Esophagus muscularis mucosa (tissue), 4 donors: ENCODE measurements at regions not wholly inside any gene's neighbourhood (a gene's known extent, or its start where the extent isn't known, plus 50 kb on each side); places are given as distances from the start of the nearest gene placed in this dataset.

ENCODE experiments used
- DNase-seq: peaks from one replicate; pipeline ENCODE4 v3.0.0-alpha.2; 2017; ENCODE audit errors: extremely low spot score
- H3K27ac ChIP-seq, 4 donors: fragments of 200-600 bp; sonication (generic); replicated peaks in 1 of 4; 1 replicate in 3 of 4; 2 replicates in 1 of 4; pipeline ENCODE4 v1.5.1; 2016 to 2019; ENCODE audit warnings: mild to moderate bottlenecking in 1 of 4
- H3K27me3 ChIP-seq, 4 donors: fragments of 200-600 bp; sonication (generic); one replicate each; pipeline versions ENCODE4 v1.5.1 to v1.6.0; 2016 to 2019
- H3K36me3 ChIP-seq, 4 donors: fragments of 200-600 bp; sonication (generic); one replicate each; pipeline ENCODE4 v1.5.1; 2016 to 2019
- H3K4me1 ChIP-seq, 4 donors: fragments of 200-600 bp; sonication (generic); one replicate each; pipeline ENCODE4 v1.5.1; 2016 to 2019
- H3K4me3 ChIP-seq, 4 donors: fragments of 200-600 bp; sonication (generic); 1 replicate in 2 of 4; 2 replicates in 2 of 4; pipeline ENCODE4 v1.5.1; 2016 to 2019; ENCODE audit warnings: mild to moderate bottlenecking in 4 of 4, moderate library complexity in 1 of 4
- H3K9me3 ChIP-seq, 4 donors: fragments of 200-600 bp; sonication (generic); 1 replicate in 3 of 4; 2 replicates in 1 of 4; pipeline ENCODE4 v1.5.1; 2016 to 2019
- EP300 ChIP-seq: sonication (generic); formaldehyde crosslinking; IDR thresholded peaks from one replicate; pipeline ENCODE4 v1.6.1; 2017; ENCODE audit warnings: antibody characterized with exemption
- POLR2A ChIP-seq: fragments of 450-650 bp; IDR thresholded peaks from one replicate; pipeline ENCODE4 v1.6.1; 2017; ENCODE audit warnings: antibody characterized with exemption, moderate library complexity, mild to moderate bottlenecking, low read depth
- POLR2AphosphoS5 ChIP-seq, 2 donors: sonication (generic); formaldehyde crosslinking; IDR thresholded peaks; one replicate each; pipeline ENCODE4 v1.6.1; 2017; ENCODE audit warnings: antibody characterized with exemption in 2 of 2
- WGBS: methylation state at CpG from one replicate; pipeline ENCODE4 v1.1.5; 2018; 5-methylcytosine and 5-hydroxymethylcytosine counted together
- intact Hi-C: fragments of 100-400 bp; cut with DNase I; formaldehyde crosslinking; loops from one replicate; pipeline ENCODE4 v1.15.1; 2023
- TF ChIP-seq, protein P1 (sequence below), 3 experiments: fragments of 200-600 bp in 2 of 3; fragments of 450-650 bp in 1 of 3; sonication (generic) in 2 of 3; IDR thresholded peaks; one replicate each; pipeline ENCODE4 v1.5.1; 2017 to 2019; ENCODE audit warnings: antibody characterized with exemption in 3 of 3, mild to moderate bottlenecking in 2 of 3, moderate library complexity in 1 of 3

DNA sequence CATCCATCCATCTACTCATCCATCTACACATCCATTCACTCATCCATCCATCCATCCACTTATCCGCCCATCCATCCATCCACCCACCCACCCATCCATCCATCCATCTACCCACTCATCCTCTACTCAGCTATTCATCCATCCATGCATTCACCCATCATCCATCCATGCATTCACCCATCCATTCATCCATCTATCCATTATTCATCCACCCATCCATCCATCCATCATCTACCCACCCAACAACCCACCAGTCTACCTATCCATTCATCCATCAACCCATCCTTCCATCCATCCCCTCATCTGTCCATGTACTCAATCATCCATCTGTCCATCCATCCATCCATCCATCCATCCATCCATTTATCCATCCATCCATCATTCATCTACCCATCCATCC is 972.7 kb downstream of the BRD1 start:
- no peaks in the 10 kb centered on the region for H3K36me3 ChIP-seq
- no peak overlapping the region for H3K4me3 ChIP-seq
- no peak for TF ChIP-seq EP300
- TF ChIP-seq POLR2A, result no peak
- TF ChIP-seq, protein P1, sequence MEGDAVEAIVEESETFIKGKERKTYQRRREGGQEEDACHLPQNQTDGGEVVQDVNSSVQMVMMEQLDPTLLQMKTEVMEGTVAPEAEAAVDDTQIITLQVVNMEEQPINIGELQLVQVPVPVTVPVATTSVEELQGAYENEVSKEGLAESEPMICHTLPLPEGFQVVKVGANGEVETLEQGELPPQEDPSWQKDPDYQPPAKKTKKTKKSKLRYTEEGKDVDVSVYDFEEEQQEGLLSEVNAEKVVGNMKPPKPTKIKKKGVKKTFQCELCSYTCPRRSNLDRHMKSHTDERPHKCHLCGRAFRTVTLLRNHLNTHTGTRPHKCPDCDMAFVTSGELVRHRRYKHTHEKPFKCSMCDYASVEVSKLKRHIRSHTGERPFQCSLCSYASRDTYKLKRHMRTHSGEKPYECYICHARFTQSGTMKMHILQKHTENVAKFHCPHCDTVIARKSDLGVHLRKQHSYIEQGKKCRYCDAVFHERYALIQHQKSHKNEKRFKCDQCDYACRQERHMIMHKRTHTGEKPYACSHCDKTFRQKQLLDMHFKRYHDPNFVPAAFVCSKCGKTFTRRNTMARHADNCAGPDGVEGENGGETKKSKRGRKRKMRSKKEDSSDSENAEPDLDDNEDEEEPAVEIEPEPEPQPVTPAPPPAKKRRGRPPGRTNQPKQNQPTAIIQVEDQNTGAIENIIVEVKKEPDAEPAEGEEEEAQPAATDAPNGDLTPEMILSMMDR (IDR thresholded peaks at IDR 0.05), result no peak
- no peak for TF ChIP-seq POLR2AphosphoS5 (IDR thresholded peaks at IDR 0.05)
- peaks cover 0 to 19% (median 0%) of the 10 kb centered on the region in 4 donors for H3K27me3 ChIP-seq
- H3K9me3 ChIP-seq, result no peaks in the 10 kb centered on the region
- H3K27ac ChIP-seq, result no peak overlapping the region
- H3K4me1 ChIP-seq, result no peaks in the 10 kb centered on the region
- intact Hi-C loops, result no loop called here
- WGBS, result 86% methylated on average over 1 of the region's 1 CpG
- no peak for DNase-seq

DNA sequence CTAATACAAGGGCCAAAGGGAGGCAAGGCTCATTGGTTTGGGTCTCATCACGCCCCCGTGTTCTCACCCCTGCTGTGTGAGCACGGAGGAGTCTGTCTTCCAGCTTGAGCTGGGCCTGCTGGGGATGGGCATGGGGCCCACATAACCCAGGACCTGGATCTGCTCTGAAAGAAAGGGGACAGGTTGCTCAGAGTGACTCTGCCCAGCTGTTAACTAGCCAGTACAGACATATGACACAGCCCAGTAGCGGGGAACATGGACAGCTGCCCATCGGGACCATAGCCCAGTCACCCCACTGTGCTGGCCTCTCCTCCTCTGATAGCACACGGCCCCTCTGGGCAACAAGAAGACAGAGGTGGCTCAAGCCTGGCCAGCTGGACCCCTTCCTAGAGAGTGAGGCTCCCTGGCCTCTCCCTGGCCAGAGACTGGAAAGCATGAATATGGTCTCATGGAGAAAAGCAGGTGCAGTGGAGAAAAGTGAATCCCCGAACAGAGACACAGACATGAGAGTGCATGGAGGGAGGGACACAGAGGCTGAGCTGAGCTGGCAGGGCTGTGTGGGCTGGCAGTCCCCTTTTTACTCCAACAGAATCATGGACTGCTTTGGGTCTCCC is 973.9 kb downstream of the BRD1 start:
- intact Hi-C loops, result no loop called here
- Histone ChIP-seq H3K9me3 (no peaks in the 10 kb centered on the region), H3K27ac (no peak overlapping the region), H3K27me3 (peaks cover 0 to 22% (median 0%) of the 10 kb centered on the region in 4 donors), H3K4me1 (no peaks in the 10 kb centered on the region), H3K4me3 (no peak overlapping the region), H3K36me3 (no peaks in the 10 kb centered on the region)
- DNase-seq, result no peak
- TF ChIP-seq EP300 (no peak), POLR2A (no peak), POLR2AphosphoS5 (IDR thresholded peaks at IDR 0.05) (no peak)
- TF ChIP-seq, protein P1 (IDR thresholded peaks at IDR 0.05), result no peak
- 70% methylated on average over 2 of the region's 7 CpGs for WGBS

DNA sequence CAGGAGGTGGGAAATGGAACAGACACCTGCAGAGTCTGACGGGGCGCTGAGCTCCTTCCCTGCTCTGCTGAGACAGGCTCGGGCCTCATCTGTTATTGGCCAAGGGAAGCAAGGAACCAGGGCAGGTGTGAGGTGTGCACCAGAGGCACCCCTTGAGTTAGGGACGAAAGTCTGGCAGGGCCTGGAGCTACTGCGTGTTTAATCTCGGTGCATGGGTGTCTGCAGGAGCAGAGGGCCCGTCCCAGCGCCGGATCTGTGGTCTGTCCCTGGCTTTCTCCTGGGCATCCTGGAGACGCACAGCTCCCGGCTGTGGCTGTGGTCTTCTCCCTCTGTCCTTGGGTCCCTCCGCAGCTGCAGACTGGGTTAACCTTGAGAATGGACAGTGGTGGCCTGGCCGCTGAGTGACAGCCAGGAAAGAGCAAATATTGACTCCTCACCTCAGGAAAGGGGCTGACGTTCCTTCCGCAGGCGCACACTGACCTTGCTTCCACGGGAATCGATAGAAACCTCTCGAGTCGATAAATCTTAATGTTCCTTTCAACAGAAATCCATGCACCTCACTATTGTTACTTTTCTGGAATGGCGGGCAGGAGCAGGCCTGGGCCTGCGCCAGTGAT is 975.6 kb downstream of the BRD1 start:
- no peak overlapping the region for H3K27ac ChIP-seq
- TF ChIP-seq POLR2A (no peak), EP300 (no peak), POLR2AphosphoS5 (IDR thresholded peaks at IDR 0.05) (no peak)
- TF ChIP-seq, protein P1 (IDR thresholded peaks at IDR 0.05), result no peak
- H3K4me3 ChIP-seq, result no peak overlapping the region
- no peaks in the 10 kb centered on the region for H3K4me1 ChIP-seq
- no peaks in the 10 kb centered on the region for H3K36me3 ChIP-seq
- no peaks in the 10 kb centered on the region for H3K9me3 ChIP-seq
- intact Hi-C loops, result no loop called here
- H3K27me3 ChIP-seq, result peaks cover 0 to 34% (median 0%) of the 10 kb centered on the region in 4 donors
- no peak for DNase-seq
- WGBS, result 88% methylated on average over 16 of the region's 22 CpGs

DNA sequence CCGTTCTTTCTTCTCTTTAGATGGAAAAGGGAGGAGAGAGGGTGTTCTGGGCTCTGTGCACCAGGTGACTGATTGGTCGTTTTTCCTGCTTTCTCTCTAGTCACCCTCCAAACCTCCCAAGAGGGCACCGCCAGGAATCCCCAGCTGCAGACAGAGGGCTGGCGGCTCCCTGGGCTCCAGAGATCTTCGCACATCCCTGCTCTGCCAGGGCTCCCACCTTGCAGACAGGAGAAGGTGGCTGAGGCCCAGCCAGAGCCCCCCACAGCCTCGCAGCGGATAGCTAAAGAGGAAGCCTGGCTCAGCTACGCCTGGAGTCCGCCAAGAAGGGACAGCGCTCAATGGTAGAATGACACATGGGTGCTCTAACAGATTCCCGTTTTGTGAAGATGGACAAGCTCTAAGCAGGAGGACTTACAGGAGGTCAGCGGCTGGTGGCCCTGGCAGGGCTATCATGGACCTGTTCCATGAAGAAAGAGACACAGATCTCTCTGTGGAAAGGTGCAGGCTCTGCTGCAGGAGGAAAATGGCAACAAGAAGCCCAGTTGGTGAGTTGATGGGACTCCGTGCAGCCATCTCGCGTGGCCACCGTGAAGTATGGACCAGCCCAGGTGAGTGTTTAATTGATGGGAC is 976.9 kb downstream of the BRD1 start:
- intact Hi-C loops, result no loop called here
- no peak overlapping the region for H3K27ac ChIP-seq
- TF ChIP-seq, protein P1 (IDR thresholded peaks at IDR 0.05), result no peak
- no peak for TF ChIP-seq EP300
- no peaks in the 10 kb centered on the region for H3K4me1 ChIP-seq
- no peak overlapping the region for H3K4me3 ChIP-seq
- 77% methylated on average over 16 of the region's 16 CpGs for WGBS
- no peaks in the 10 kb centered on the region for H3K9me3 ChIP-seq
- H3K36me3 ChIP-seq, result no peaks in the 10 kb centered on the region
- DNase-seq, result no peak
- peaks cover 0 to 46% (median 0%) of the 10 kb centered on the region in 4 donors for H3K27me3 ChIP-seq
